ENCODE measurements at regions not wholly inside any gene's neighbourhood (a gene's known extent, or its start where the extent isn't known, plus 50 kb on each side); places are given as distances from the start of the nearest gene placed in this dataset.
"Not testable (repeated sequence)": the region's sequence is repeated elsewhere in the genome, so short reads cannot be mapped to it uniquely, and the experiment has no call there.

- TF ChIP-seq CTCF (IDR thresholded peaks at IDR 0.05); EZH2 (IDR thresholded peaks at IDR 0.05; ENCODE audit: borderline replicate concordance, insufficient read depth, low read depth, low read length, poor library complexity, severe bottlenecking): not testable (repeated sequence)
Measured at GRCh38 chrX:89707363-89707927, 214.3 kb upstream of the TGIF2LX start.
